Ovary (tissue), 3 donors: ENCODE measurements at regions not wholly inside any gene's neighbourhood (a gene's known extent, or its start where the extent isn't known, plus 50 kb on each side); places are given as distances from the start of the nearest gene placed in this dataset.

Experiments used
- CTCF ChIP-seq, 3 donors: fragments of 450-650 bp in 2 of 3; fragments of 200-600 bp in 1 of 3; IDR thresholded peaks; one replicate each; pipeline versions ENCODE4 v1.5.1 to v1.8.0; 2016 to 2022; ENCODE audit warnings: antibody characterized with exemption in 3 of 3, mild to moderate bottlenecking in 1 of 3
- EP300 ChIP-seq: sonication (generic); formaldehyde crosslinking; IDR thresholded peaks from one replicate; pipeline ENCODE4 v1.6.1; 2017; ENCODE audit warnings: antibody characterized with exemption
- POLR2A ChIP-seq: fragments of 450-650 bp; IDR thresholded peaks from one replicate; pipeline ENCODE4 v1.6.1; 2017; ENCODE audit warnings: antibody characterized with exemption, mild to moderate bottlenecking, moderate library complexity
- donor health status: DM: no; HTN: no; CAD: no.

- TF ChIP-seq CTCF (IDR thresholded peaks at IDR 0.05) (no peak), EP300 (no peak), POLR2A (no peak)
Observed at GRCh38 chr5:6253281-6253680, 125.1 kb downstream of the MED10 start.
